IMR-90 (cell line): ENCODE measurements at regions not wholly inside any gene's neighbourhood (a gene's known extent, or its start where the extent isn't known, plus 50 kb on each side); places are given as distances from the start of the nearest gene placed in this dataset.

Source experiments
- ATAC-seq: fragments of 200-7000 bp; cut with Tn5 transposase; 2 replicates; pipeline ENCODE4 v1.9.1; 2020; ENCODE audit warnings: low read depth, mild to moderate bottlenecking, moderate library complexity
- BruUV-seq: library from RNA; stranded (reverse); fragments of 400-500 nt; replicated peaks from 2 replicates; lab custom pipeline; 2021; lab: Mats Ljungman, UMichigan
- CTCF ChIA-PET: fragments of 300-600 bp; formaldehyde crosslinking; extraction: SDS; loops from one replicate; lab custom pipeline; 2021; ENCODE audit warnings: antibody characterized with exemption; lab: Yijun Ruan, JAX
- POLR2A ChIA-PET: fragments of 300-600 bp; sonication (Branson Sonifier 250); formaldehyde crosslinking; loops from one replicate; lab custom pipeline; 2022; ENCODE audit warnings: antibody characterized with exemption; ENCODE audit not compliant: unreplicated experiment; lab: Charles Lee
- DNase-seq: peaks from one replicate; pipeline ENCODE4 v3.0.0; 2013
- H2AFZ ChIP-seq: replicated peaks from 2 replicates; pipeline ENCODE3; 2013; ENCODE audit warnings: low read length, mild to moderate bottlenecking; ENCODE audit not compliant: poor library complexity
- H2AK5ac ChIP-seq: 2 replicates; pipeline ENCODE4 v1.6.1; 2013; ENCODE audit warnings: low read depth, low read length, inconsistent platforms
- H2AK9ac ChIP-seq: replicated peaks from 2 replicates; pipeline ENCODE3; 2013; ENCODE audit warnings: mild to moderate bottlenecking, low read depth, low read length, moderate library complexity; ENCODE audit not compliant: poor library complexity
- H2BK120ac ChIP-seq: 2 replicates; pipeline ENCODE4 v1.6.1; 2013; ENCODE audit warnings: low read depth, low read length, inconsistent platforms
- H2BK15ac ChIP-seq: 3 replicates; pipeline ENCODE4 v1.6.1; 2013; ENCODE audit warnings: low read depth, low read length, inconsistent platforms
- H2BK20ac ChIP-seq: 2 replicates; pipeline ENCODE4 v1.6.1; 2013; ENCODE audit warnings: low read depth, mild to moderate bottlenecking, inconsistent platforms, low read length, moderate library complexity
- H2BK5ac ChIP-seq: 2 replicates; pipeline ENCODE4 v1.6.1; 2013; ENCODE audit warnings: mild to moderate bottlenecking, low read depth, low read length, inconsistent platforms; ENCODE audit not compliant: poor library complexity, severe bottlenecking
- H3K14ac ChIP-seq: replicated peaks from 2 replicates; pipeline ENCODE4 v1.6.1; 2013; ENCODE audit warnings: low read depth, low read length, inconsistent platforms
- H3K18ac ChIP-seq: 2 replicates; pipeline ENCODE4 v1.6.1; 2013; ENCODE audit warnings: low read depth, low read length, control low read depth
- H3K23ac ChIP-seq: 2 replicates; pipeline ENCODE4 v1.6.1; 2013; ENCODE audit warnings: low read depth, low read length, inconsistent platforms
- H3K27ac ChIP-seq: 2 replicates; pipeline ENCODE4 v1.5.1; 2013; ENCODE audit warnings: mild to moderate bottlenecking, control low read depth, low read length; ENCODE audit not compliant: insufficient read depth
- H3K27me3 ChIP-seq: 2 replicates; pipeline ENCODE4 v1.6.1; 2013; ENCODE audit warnings: low read length; ENCODE audit not compliant: control insufficient read depth, insufficient read depth
- H3K36me3 ChIP-seq: 2 replicates; pipeline ENCODE4 v1.6.1; 2013; ENCODE audit warnings: low read length, mixed read lengths; ENCODE audit not compliant: control insufficient read depth, insufficient read depth
- H3K4ac ChIP-seq: 2 replicates; pipeline ENCODE4 v1.6.1; 2013; ENCODE audit warnings: low read depth, low read length, inconsistent platforms
- H3K4me1 ChIP-seq: 2 replicates; pipeline ENCODE4 v1.6.1; 2013; ENCODE audit warnings: low read length, mixed read lengths; ENCODE audit not compliant: control insufficient read depth, insufficient read depth
- H3K4me2 ChIP-seq: 2 replicates; pipeline ENCODE4 v1.6.1; 2013; ENCODE audit warnings: low read depth, mild to moderate bottlenecking, control low read depth, low read length, moderate library complexity
- H3K4me3 ChIP-seq: 2 replicates; pipeline ENCODE4 v1.5.1; 2013; ENCODE audit warnings: low read depth, mild to moderate bottlenecking, control low read depth, low read length, moderate library complexity; ENCODE audit not compliant: insufficient read depth
- H3K56ac ChIP-seq: 2 replicates; pipeline ENCODE4 v1.6.1; 2013; ENCODE audit warnings: low read length, inconsistent platforms; ENCODE audit not compliant: insufficient read depth; ENCODE audit errors: extremely low read depth
- H3K79me1 ChIP-seq, 2 experiments: 2 replicates each; pipeline ENCODE4 v1.6.1; 2013; ENCODE audit warnings: low read length in 2 of 2, inconsistent platforms in 1 of 2, low read depth in 1 of 2
- H3K9ac ChIP-seq: 2 replicates; pipeline ENCODE4 v1.6.1; 2013; ENCODE audit warnings: low read depth, low read length, control low read depth
- H3K9me1 ChIP-seq: 2 replicates; pipeline ENCODE4 v1.6.1; 2013; ENCODE audit warnings: low read length, inconsistent platforms; ENCODE audit not compliant: insufficient read depth
- H3K9me3 ChIP-seq: 2 replicates; pipeline ENCODE4 v1.6.1; 2013; ENCODE audit warnings: low read length; ENCODE audit not compliant: control insufficient read depth, insufficient read depth
- H4K20me1 ChIP-seq: 2 replicates; pipeline ENCODE4 v1.6.1; 2013; ENCODE audit warnings: low read length, inconsistent platforms; ENCODE audit not compliant: insufficient read depth
- H4K5ac ChIP-seq: 2 replicates; pipeline ENCODE4 v1.6.1; 2013; ENCODE audit warnings: mild to moderate bottlenecking, low read depth, low read length, control low read depth
- H4K8ac ChIP-seq, 2 experiments: 2 replicates each; pipeline ENCODE4 v1.6.1; 2013; ENCODE audit warnings: low read depth in 2 of 2, low read length in 2 of 2, control low read depth in 1 of 2, inconsistent platforms in 1 of 2
- H4K91ac ChIP-seq: 2 replicates; pipeline ENCODE4 v1.6.1; 2013; ENCODE audit warnings: low read depth, low read length, inconsistent platforms; ENCODE audit not compliant: insufficient read depth
- BHLHE40 ChIP-seq: fragments of 150-350 bp; IDR thresholded peaks from 2 replicates; pipeline ENCODE4 v1.6.1; 2016; ENCODE audit warnings: mild to moderate bottlenecking, low read depth, low read length
- CEBPB ChIP-seq: IDR thresholded peaks from 2 replicates; pipeline ENCODE4 v1.6.1; 2012; ENCODE audit warnings: low read depth, low read length, improper control_type of control experiment
- CHD1 ChIP-seq: IDR thresholded peaks from 2 replicates; pipeline ENCODE4 v1.6.1; 2012; ENCODE audit warnings: low read depth, low read length, improper control_type of control experiment
- CTCF ChIP-seq: conservative IDR thresholded peaks from 2 replicates; pipeline ENCODE4 v1.5.1; 2012; ENCODE audit warnings: mild to moderate bottlenecking, low read depth, low read length, improper control_type of control experiment
- ELK1 ChIP-seq: fragments of 150-350 bp; IDR thresholded peaks from 2 replicates; pipeline ENCODE4 v1.6.1; 2016; ENCODE audit warnings: low read depth, mild to moderate bottlenecking, low read length, moderate library complexity, borderline replicate concordance
- FOS ChIP-seq: fragments of 150-350 bp; IDR thresholded peaks from 2 replicates; pipeline ENCODE4 v1.6.1; 2016; ENCODE audit warnings: low read depth, low read length
- MAFK ChIP-seq: IDR thresholded peaks from 2 replicates; pipeline ENCODE4 v1.6.1; 2012; ENCODE audit warnings: low read depth, low read length, improper control_type of control experiment
- MAZ ChIP-seq: IDR thresholded peaks from 2 replicates; pipeline ENCODE4 v1.6.1; 2012; ENCODE audit warnings: low read depth, mild to moderate bottlenecking, low read length, improper control_type of control experiment, moderate library complexity, borderline replicate concordance
- MXI1 ChIP-seq: IDR thresholded peaks from 2 replicates; pipeline ENCODE4 v1.6.1; 2012; ENCODE audit warnings: low read depth, mild to moderate bottlenecking, low read length, moderate library complexity, borderline replicate concordance
- NFE2L2 ChIP-seq: fragments of 150-350 bp; IDR thresholded peaks from 2 replicates; pipeline ENCODE4 v1.6.1; 2016; ENCODE audit warnings: low read depth, mild to moderate bottlenecking, low read length
- POLR2A ChIP-seq: IDR thresholded peaks from 2 replicates; pipeline ENCODE4 v1.6.1; 2012; ENCODE audit warnings: mild to moderate bottlenecking, low read depth, low read length
- RAD21 ChIP-seq: IDR thresholded peaks from 2 replicates; pipeline ENCODE4 v1.6.1; 2012; ENCODE audit warnings: low read length, improper control_type of control experiment
- RCOR1 ChIP-seq: IDR thresholded peaks from 2 replicates; pipeline ENCODE4 v1.6.1; 2012; ENCODE audit warnings: mild to moderate bottlenecking, low read length, improper control_type of control experiment; ENCODE audit not compliant: insufficient replicate concordance
- RFX5 ChIP-seq: IDR thresholded peaks from 2 replicates; pipeline ENCODE4 v1.8.0; 2012; ENCODE audit warnings: low read depth, mild to moderate bottlenecking, low read length, moderate library complexity
- SMC3 ChIP-seq: fragments of 150-350 bp; IDR thresholded peaks from 2 replicates; pipeline ENCODE4 v1.6.1; 2016; ENCODE audit warnings: low read depth, mild to moderate bottlenecking, antibody characterized with exemption, low read length, moderate library complexity
- USF2 ChIP-seq: fragments of 150-350 bp; IDR thresholded peaks from 2 replicates; pipeline ENCODE4 v1.6.1; 2017; ENCODE audit warnings: mild to moderate bottlenecking, antibody characterized with exemption, low read length, low read depth
- WGBS, 2 experiments: methylation state at CpG; one replicate each; pipeline versions ENCODE4 v1.1.5 to v1.1.7; 2013; ENCODE audit warnings: missing lambda C conversion rate in 2 of 2; ENCODE audit not compliant: insufficient read length in 1 of 2; ENCODE audit errors: extremely low coverage in 2 of 2; 5-methylcytosine and 5-hydroxymethylcytosine counted together
- dilution Hi-C: fragments of 300-500 bp; cut with HindIII; formaldehyde crosslinking; loops from one replicate; pipeline ENCODE4 v1.14.3; 2018; ENCODE audit warnings: low sequenced_read_pairs; ENCODE audit not compliant: unreplicated experiment
- in situ Hi-C: fragments of 300-500 bp; cut with MboI; formaldehyde crosslinking; loops from 3 replicates; pipeline ENCODE4 v1.14.3; 2019; ENCODE audit warnings: low sequenced_read_pairs, inconsistent platforms, mixed read lengths
- intact Hi-C: fragments of 100-400 bp; cut with micrococcal nuclease; formaldehyde crosslinking; loops from 2 replicates; pipeline ENCODE4 v1.10.0; 2022

GRCh38 chr11:92557879-92558278 lies 333.3 kb downstream of the FAT3 start:
- no peak for DNase-seq
- ChIA-PET CTCF (no interaction called here), POLR2A (no interaction called here)
- no peak overlapping the region for H3K9ac ChIP-seq
- in situ Hi-C loops = no loop called here
- no peak overlapping the region for H4K91ac ChIP-seq
- no peak overlapping the region for H4K8ac ChIP-seq
- H3K9me3 ChIP-seq = no peaks in the 10 kb centered on the region
- H2BK5ac ChIP-seq = no peak overlapping the region
- no peak overlapping the region for H3K4me3 ChIP-seq
- H3K36me3 ChIP-seq = no peaks in the 10 kb centered on the region
- WGBS, 2 experiments = no CpG with 5 or more reads among the region's 1 CpG
- H3K4me2 ChIP-seq = no peak overlapping the region
- H3K4ac ChIP-seq = no peak overlapping the region
- H2AK5ac ChIP-seq = no peak overlapping the region
- H3K27ac ChIP-seq = no peak overlapping the region
- no peaks in the 10 kb centered on the region for H3K9me1 ChIP-seq
- no peak for ATAC-seq
- H4K5ac ChIP-seq = no peak overlapping the region
- no peak overlapping the region for H2BK20ac ChIP-seq
- no peak overlapping the region for H2AK9ac ChIP-seq
- H2BK15ac ChIP-seq = no peak overlapping the region
- no peaks in the 10 kb centered on the region for H3K27me3 ChIP-seq
- no peak for TF ChIP-seq SMC3
- no peak for TF ChIP-seq CHD1
- no peak for TF ChIP-seq MXI1
- TF ChIP-seq MAZ = no peak
- no peak for TF ChIP-seq ELK1
- TF ChIP-seq FOS = no peak
- no peak for TF ChIP-seq CEBPB
- TF ChIP-seq RCOR1 = no peak
- no peak for TF ChIP-seq MAFK
- no peak for TF ChIP-seq RFX5
- TF ChIP-seq USF2 = no peak
- TF ChIP-seq BHLHE40 = no peak
- TF ChIP-seq POLR2A = no peak
- no peak for TF ChIP-seq NFE2L2
- TF ChIP-seq RAD21 = no peak
- no peak for TF ChIP-seq CTCF
- H3K14ac ChIP-seq = no peak overlapping the region
- intact Hi-C loops = loop anchor here (5.0 kb wide), 1 partner anchor 329 kb away; no protein-coding TSS in a partner anchor
- dilution Hi-C loops = no loop called here
- BruUV-seq = no TSS peak
- no peaks in the 10 kb centered on the region for H4K20me1 ChIP-seq
- no peak overlapping the region for H3K18ac ChIP-seq
- no peaks in the 10 kb centered on the region for H3K4me1 ChIP-seq
- H3K23ac ChIP-seq = no peak overlapping the region
- H2AFZ ChIP-seq = no peak overlapping the region
- H3K56ac ChIP-seq = no peak overlapping the region
- no peaks in the 10 kb centered on the region for H3K79me1 ChIP-seq
- no peak overlapping the region for H2BK120ac ChIP-seq
